ENCODE measurements at regions not wholly inside any gene's neighbourhood (a gene's known extent, or its start where the extent isn't known, plus 50 kb on each side); places are given as distances from the start of the nearest gene placed in this dataset.

DNA sequence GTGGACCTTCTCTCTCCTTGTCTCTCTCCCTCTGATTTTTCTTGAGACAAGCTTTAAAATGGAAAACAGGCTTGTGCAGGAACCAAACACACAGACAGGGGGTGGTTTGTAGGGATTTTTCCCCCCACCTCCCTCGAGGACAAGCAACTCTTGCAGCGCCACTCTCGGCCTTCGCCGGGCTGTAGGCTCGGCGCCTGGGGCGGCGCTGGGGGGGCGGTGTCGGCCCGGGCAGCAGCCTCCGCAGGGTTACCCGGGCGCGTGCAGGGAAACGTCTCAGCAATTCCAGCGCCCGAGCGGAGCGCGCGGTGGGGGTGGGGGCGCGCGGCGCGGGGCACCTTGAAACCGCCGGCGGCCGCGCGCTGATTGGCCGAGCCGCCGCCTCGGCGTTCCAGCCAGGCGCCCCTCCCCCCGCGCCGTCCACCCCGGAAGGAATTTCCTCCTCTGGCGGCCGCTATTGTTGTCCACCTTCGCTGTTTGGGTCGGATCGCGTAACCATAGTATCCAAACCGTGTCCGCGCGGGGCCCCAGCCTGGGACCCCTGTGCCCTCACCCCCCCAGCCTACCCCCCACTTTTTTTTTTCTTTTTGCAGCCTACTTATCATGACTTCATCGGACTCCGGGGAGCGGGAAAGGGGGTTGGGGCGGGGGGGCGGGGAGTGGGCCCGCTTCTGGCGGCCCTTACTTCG is 59.8 kb upstream of the ACOT11 start (continued):
- no peak for TF ChIP-seq SNIP1 (IDR thresholded peaks at IDR 0.05; ENCODE audit: low read depth)
- TF ChIP-seq MYNN (IDR thresholded peaks at IDR 0.05) = no peak
- no peak for TF ChIP-seq MYNN (CRISPR knock-in tag; IDR thresholded peaks at IDR 0.05)
- TF ChIP-seq, protein P1, sequence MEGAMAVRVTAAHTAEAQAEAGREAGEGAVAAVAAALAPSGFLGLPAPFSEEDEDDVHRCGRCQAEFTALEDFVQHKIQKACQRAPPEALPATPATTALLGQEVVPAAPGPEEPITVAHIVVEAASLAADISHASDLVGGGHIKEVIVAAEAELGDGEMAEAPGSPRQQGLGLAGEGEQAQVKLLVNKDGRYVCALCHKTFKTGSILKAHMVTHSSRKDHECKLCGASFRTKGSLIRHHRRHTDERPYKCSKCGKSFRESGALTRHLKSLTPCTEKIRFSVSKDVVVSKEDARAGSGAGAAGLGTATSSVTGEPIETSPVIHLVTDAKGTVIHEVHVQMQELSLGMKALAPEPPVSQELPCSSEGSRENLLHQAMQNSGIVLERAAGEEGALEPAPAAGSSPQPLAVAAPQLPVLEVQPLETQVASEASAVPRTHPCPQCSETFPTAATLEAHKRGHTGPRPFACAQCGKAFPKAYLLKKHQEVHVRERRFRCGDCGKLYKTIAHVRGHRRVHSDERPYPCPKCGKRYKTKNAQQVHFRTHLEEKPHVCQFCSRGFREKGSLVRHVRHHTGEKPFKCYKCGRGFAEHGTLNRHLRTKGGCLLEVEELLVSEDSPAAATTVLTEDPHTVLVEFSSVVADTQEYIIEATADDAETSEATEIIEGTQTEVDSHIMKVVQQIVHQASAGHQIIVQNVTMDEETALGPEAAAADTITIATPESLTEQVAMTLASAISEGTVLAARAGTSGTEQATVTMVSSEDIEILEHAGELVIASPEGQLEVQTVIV (CRISPR knock-in tag; IDR thresholded peaks at IDR 0.05; ENCODE audit: borderline replicate concordance) = no peak
- TF ChIP-seq ZNF277 (CRISPR knock-in tag; IDR thresholded peaks at IDR 0.05; ENCODE audit: borderline replicate concordance) = no peak
- TF ChIP-seq RERE (CRISPR knock-in tag; IDR thresholded peaks at IDR 0.05; ENCODE audit: borderline replicate concordance) = no peak
- TF ChIP-seq CBFB (CRISPR knock-in tag; IDR thresholded peaks at IDR 0.05) = no peak
- peak; percentile 73; the same call in 1 of the 2 replicates for TF ChIP-seq E2F1 (CRISPR knock-in tag; IDR thresholded peaks at IDR 0.05)
- TF ChIP-seq SMARCC2 (IDR thresholded peaks at IDR 0.05; ENCODE audit: low read depth) = peak; percentile 17; the same call in 1 of the 2 replicates
- peak; percentile 47; the same call in 1 of the 2 replicates for TF ChIP-seq HCFC1 (IDR thresholded peaks at IDR 0.05; ENCODE audit: low read depth, low read length)
- TF ChIP-seq ETV6 (IDR thresholded peaks at IDR 0.05; ENCODE audit: borderline replicate concordance in 1 of 2, low read depth in 2 of 2, low read length in 1 of 2) = 0 out of 4 replicates have a peak, but pooled peaks of 1 of the 2 experiments have one; percentile 31
- no peak for TF ChIP-seq ETV6 (CRISPR knock-in tag; IDR thresholded peaks at IDR 0.05; ENCODE audit: borderline replicate concordance)
- TF ChIP-seq CBX5 (IDR thresholded peaks at IDR 0.05; ENCODE audit: borderline replicate concordance, low read depth) = no peak
- TF ChIP-seq ZNF507 (tag; conservative IDR thresholded peaks at IDR 0.05) = no peak
- no peak; the same call in 1 of the 2 replicates for TF ChIP-seq ZNF263 (CRISPR knock-in tag; IDR thresholded peaks at IDR 0.05; ENCODE audit: borderline replicate concordance)
- TF ChIP-seq ZNF253 (CRISPR knock-in tag; conservative IDR thresholded peaks at IDR 0.05) = no peak
- TF ChIP-seq CREB1 (IDR thresholded peaks at IDR 0.05) = peak; percentile 44; the same call in 1 of the 2 replicates
- no peak for TF ChIP-seq CREB1 (CRISPR knock-in tag; IDR thresholded peaks at IDR 0.05)

All from K562 (cell line).